AG10803 (cell line): ENCODE measurements at regions not wholly inside any gene's neighbourhood (a gene's known extent, or its start where the extent isn't known, plus 50 kb on each side); places are given as distances from the start of the nearest gene placed in this dataset.

Experiments
- DNase-seq: peaks from one replicate; pipeline ENCODE4 v3.0.0; 2010; ENCODE audit warnings: low read depth
- H3K4me3 ChIP-seq: 2 replicates; pipeline ENCODE4 v1.5.1; 2011; ENCODE audit warnings: mild to moderate bottlenecking, low read length, control low read depth
- CTCF ChIP-seq: conservative IDR thresholded peaks from 2 replicates; pipeline ENCODE4 v1.5.1; 2011; ENCODE audit warnings: mild to moderate bottlenecking, low read length, control low read depth, inconsistent platforms

DNA sequence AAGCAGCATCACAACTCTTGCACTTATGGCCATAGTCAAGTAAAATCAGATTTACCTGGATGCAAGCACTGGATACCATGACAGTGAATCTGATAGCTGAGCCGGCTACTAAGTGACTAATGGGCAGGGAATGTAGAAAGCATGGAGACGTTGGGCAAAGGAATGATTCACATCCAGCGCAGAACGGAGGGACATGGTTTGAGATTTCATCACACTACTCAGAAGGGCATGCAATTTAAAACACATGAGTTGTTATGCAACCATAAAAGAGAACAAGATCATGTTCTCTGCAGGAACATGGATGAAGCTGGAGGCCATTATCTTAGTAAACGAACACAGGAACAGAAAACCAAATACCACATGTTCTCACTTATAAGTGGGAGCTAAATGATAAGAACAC is 169.1 kb upstream of the PIK3R1 start:
- DNase-seq = peak; percentile 100
- TF ChIP-seq CTCF = no peak
- no peak overlapping the region for H3K4me3 ChIP-seq

DNA sequence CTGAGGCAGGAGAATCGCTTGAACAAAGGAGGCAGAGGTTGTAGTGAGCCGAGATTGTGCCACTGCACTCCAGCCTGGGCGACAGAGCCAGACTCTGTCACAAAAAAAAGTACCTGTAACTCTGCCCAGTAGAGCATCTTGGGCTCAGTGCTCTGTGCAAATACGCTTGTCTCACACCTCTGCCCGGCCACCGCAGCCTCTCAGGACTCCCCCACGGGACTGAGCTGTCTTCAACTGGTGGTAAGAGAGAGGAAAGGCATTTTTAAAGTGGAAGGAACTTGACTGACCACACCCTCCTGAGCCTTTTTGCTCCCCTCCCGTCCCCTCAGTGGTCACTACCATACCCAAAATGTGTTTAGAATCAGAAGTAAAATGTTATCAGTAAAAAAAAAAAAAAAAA is 174.3 kb upstream of the PIK3R1 start:
- TF ChIP-seq CTCF = no peak
- DNase-seq = no peak
- H3K4me3 ChIP-seq = no peak overlapping the region

GRCh38 chr5:68037546-68037945 is 178.0 kb upstream of the PIK3R1 start:
- H3K4me3 ChIP-seq = no peak overlapping the region
- no peak for DNase-seq
- no peak for TF ChIP-seq CTCF

- peak; percentile 81 for DNase-seq
- TF ChIP-seq CTCF = no peak
- H3K4me3 ChIP-seq = no peak overlapping the region
These were observed 181.5 kb upstream of the PIK3R1 start for GRCh38 chr5:68033961-68034571.

DNA sequence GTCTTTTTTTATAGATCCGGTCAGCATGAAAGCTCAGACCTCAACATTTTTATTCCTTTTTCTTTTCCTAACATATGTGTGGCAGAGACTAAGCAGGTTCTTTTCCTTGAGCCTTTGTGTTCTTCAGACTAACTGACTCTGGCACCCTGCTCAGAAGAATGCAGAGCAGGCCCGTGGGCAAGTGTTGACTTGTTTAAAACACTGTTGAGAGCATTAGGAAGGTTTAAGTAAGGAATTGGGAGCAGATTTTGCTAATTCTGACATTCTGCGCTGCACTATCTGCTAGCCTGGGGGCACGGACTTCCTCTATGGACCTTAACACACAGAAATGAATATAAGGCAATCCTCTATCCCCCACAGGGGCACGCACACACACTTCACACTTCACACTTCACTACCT is 182.5 kb upstream of the PIK3R1 start:
- no peak for DNase-seq
- no peak for TF ChIP-seq CTCF
- H3K4me3 ChIP-seq = no peak overlapping the region

GRCh38 chr5:68032216-68032762 is 183.3 kb upstream of the PIK3R1 start:
- TF ChIP-seq CTCF = no peak
- DNase-seq = no peak
- H3K4me3 ChIP-seq = no peak overlapping the region

- no peak overlapping the region for H3K4me3 ChIP-seq
- no peak for DNase-seq
- TF ChIP-seq CTCF = no peak
These were observed 187.3 kb upstream of the PIK3R1 start for GRCh38 chr5:68028131-68028727.
